GM12891 (cell line): ENCODE measurements at regions not wholly inside any gene's neighbourhood (a gene's known extent, or its start where the extent isn't known, plus 50 kb on each side); places are given as distances from the start of the nearest gene placed in this dataset.

Source experiments
- POLR2A ChIP-seq: IDR thresholded peaks from 2 replicates; pipeline ENCODE4 v1.6.1; 2011; ENCODE audit warnings: low read depth, low read length, control low read depth
- POLR2AphosphoS5 ChIP-seq: IDR thresholded peaks from 2 replicates; pipeline ENCODE4 v1.6.1; 2011; ENCODE audit warnings: low read depth, low read length, control low read depth
- TAF1 ChIP-seq: IDR thresholded peaks from 2 replicates; pipeline ENCODE4 v1.6.1; 2011; ENCODE audit warnings: low read depth, low read length, control low read depth

- TF ChIP-seq POLR2A (no peak), POLR2AphosphoS5 (no peak), TAF1 (no peak)
Observed at GRCh38 chr2:172334988-172335387, 92.4 kb upstream of the ITGA6 start.
